ENCODE measurements at regions not wholly inside any gene's neighbourhood (a gene's known extent, or its start where the extent isn't known, plus 50 kb on each side); places are given as distances from the start of the nearest gene placed in this dataset.

- DNase-seq: no peak
Observed at GRCh38 chr6:144853603-144854002, 568.5 kb downstream of the UTRN start.

GRCh38 chr6:144854654-144855053 lies 569.5 kb downstream of the UTRN start:
- DNase-seq: no peak

DNA sequence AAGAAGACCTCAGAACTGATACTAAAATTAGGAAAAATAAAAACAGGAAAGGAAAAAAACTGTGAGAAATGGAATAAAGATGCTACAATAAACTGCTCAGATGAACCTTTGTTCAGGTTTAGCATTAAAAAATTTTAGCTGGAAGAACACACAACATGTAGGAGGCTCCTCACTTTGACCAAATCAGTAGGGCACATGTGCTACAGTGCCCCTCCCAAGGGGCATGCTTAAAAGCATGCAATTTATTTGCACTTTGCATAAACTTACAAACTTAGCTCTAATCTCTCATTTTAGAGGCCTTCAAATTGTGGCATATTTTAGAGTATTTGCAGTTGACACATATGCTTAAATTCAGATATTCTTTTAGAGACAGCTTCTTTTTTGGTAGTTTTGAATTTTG lies 570.2 kb downstream of the UTRN start:
- no peak for DNase-seq

- no peak for DNase-seq
Observed at GRCh38 chr6:144855812-144856531, 570.8 kb downstream of the UTRN start.

DNA sequence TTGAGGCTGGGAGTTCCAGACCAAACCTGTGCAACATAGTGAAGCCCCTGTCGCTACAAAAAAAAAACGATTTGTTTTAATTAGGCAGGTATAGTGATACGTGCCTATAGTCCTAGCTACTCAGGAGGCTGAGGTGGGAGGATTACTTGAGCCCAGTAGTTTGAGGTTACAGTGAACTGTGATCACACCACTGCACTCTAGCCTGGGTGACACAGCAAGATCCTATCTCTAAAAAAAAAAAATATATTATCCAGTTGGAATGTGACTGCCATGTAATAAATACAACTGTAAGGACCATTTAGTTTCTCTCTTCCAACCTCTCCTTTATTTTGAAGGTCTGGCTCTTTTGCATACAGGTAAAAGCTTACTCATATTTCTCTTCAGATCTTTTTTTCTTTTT lies 571.5 kb downstream of the UTRN start:
- DNase-seq: no peak

GRCh38 chr6:144857086-144857485 lies 572.0 kb downstream of the UTRN start:
- DNase-seq: no peak

DNA sequence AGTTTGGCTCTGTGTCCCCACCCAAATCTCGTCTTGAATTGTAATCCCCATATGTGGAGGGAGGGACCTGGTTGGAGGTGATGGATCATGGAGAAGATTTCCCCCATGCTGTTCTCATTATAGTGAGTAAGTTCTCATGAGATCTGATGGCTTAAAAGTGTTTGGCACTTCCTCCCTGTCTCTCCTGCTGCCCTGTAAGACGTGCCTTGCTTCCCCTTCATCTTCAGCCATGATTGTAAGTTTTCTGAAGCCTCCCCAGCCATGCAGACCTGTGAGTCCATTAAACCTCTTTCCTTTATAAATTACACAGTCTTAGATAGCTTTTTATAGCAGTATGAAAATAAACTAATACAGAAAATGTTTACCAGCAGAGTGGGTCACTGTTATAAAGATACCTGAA lies 577.6 kb downstream of the UTRN start:
- no peak for DNase-seq

- DNase-seq: no peak
Observed at GRCh38 chr6:144867761-144868160, 582.6 kb downstream of the UTRN start.

DNA sequence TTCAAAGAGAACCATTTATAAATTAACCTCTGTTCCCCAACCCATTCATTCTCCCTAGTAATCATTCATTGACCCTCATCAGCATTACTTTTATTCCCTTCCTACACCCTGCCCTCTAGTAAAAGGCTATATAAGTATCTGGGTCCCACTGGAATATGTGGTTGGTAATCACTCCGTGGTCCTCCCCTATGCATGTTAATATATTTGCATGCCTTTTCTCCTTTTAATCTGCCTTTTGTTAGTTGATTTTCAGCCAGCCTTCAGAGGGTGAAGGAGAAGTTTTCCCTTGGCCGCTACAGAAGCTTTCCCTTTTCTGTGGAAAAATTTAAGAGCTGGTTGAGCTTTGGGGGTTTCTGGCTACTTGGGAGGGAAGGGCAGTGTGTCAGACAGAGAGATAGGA lies 585.6 kb downstream of the UTRN start:
- no peak for DNase-seq

- no peak for DNase-seq
Observed at GRCh38 chr6:144873623-144874378, 588.7 kb downstream of the UTRN start.

DNA sequence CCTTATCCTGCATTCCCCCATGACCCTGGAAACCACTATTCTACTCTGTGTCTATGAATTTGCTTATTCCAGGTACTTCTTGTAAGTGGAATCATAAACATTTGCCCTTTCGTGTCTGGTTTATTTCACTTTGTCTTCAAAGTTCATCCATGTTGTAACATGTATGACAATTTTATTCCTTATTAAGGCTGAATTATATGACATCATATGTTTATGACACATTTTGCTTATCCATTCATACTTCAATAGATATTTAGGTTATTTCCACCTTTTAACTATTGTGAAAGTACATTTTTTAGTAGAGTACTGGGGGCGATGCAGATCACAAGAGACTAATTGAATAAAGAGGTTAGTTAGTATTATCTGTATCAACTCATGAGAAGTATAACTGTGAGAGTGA lies 591.6 kb downstream of the UTRN start:
- no peak for DNase-seq

DNA sequence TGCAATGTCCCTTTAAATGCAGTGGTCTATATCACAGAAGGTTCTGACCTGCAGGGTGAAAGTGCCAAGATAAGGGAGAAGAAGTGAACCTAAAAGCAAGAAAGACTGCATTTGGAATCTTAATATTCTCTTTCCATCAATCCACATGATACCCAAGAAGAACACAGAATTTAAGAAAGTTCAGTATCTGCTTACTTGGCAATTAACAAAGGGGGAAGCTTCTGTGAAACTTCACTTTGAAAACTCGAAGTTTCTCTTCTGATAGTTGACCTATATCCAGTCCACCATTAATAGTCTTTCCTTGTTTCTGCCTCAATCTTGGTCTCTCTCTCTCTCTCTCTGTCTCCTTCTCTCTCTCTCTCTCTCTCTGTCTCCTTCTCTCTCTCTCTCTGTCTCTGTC lies 592.0 kb downstream of the UTRN start:
- no peak for DNase-seq

GRCh38 chr6:144878577-144878976 lies 593.4 kb downstream of the UTRN start:
- no peak for DNase-seq

- no peak for DNase-seq
Observed at GRCh38 chr6:144879436-144879835, 594.3 kb downstream of the UTRN start.

GRCh38 chr6:144882425-144882824 lies 597.3 kb downstream of the UTRN start:
- no peak for DNase-seq

DNA sequence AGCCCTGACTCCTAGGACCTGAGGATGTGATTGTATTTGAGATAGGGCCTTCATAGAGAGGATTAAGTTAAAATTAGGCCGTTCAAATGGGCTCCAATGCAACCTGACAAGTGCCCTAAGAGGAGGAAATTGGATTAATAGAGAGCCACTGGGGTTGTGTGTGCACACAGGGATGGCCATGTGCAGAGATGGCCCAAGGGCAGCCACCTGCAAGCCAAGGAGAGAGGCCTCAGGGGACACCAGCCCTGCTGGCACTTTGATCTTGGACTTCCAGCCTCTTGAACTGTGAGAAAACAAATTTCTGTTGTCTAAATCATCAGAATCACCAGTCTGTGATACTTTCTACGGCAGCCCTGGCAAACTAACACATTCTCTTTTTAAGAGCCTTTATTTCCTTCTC lies 598.8 kb downstream of the UTRN start:
- DNase-seq: no peak

DNA sequence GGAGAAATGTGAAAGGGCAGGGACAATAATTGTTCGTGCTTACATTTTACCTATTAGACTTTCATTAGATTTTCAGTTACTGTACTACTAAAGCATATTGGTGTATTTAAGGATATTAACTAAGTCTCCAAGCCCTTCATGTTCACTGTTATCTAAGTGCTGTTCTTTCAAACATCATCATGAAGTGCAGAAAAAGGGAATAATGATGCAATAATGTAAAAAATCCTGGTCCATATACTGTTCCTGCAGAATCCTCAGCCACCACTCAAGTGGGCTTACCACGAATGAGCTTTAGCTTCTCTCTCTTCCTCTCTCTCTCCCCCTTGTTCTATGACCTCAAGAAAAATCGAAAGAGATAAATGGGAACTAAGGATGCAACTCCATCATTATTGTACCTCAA lies 600.7 kb downstream of the UTRN start:
- no peak for DNase-seq

DNA sequence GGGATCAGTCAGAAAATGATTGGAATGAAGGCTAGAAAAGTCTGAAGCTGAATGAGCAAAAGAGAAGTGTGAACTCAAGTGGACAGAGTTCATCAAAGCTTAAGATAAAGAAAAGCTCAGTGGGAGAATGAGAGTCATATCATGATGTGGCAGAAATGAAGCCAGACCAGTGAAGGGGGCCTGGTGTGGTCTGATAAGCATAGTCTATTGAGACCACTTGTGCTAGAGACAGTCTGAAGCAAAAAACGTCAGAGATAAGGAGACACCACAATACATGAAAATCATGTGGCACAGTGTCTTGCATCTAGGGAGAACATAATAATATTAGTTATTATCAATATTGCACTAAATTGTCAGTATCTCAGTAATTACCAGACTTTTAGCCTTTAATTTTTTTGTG lies 601.5 kb downstream of the UTRN start:
- no peak for DNase-seq

GRCh38 chr6:144888621-144889020 lies 603.5 kb downstream of the UTRN start:
- DNase-seq: no peak

DNA sequence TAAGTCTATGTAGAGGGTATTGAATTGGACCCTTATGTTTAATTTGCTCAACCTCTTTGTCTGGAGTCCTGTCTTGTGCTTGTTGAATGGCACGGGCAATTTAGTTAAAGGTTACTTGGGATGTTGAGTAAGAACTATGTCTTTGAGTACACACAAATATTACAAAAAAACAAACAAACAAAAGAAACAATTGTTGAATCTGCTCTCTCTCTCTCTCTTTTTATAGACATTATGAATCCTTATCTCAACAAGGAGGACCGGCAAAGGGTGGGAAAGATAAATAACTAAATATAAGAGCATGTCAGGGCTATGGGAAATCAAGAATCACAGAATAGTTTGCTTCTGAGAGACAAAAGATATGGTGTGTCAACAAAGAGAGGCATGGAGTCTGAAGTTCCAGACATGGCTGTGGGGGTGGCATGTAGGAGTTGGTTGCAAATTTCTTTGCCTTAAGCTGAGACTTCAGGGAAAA lies 608.6 kb downstream of the UTRN start:
- DNase-seq: no peak

DNA sequence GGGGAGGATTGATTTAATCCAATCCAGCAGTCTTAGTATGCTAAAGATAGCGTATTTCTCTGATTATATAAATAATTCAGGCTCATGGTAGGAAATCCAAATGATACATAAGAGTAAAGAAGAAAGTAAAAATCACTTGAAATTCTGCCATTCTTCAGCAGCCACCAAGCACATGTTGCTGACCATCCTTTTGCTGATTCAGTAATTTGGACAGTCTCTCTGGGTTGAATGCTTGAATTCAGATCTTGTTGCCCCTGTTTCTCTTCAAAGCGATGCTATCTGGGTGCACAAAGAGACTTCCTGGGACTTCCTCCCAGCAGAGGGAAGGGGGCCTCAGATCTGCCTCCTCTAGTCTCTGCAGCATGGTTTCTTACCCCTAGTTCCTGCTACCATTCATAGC lies 609.1 kb downstream of the UTRN start:
- no peak for DNase-seq

DNA sequence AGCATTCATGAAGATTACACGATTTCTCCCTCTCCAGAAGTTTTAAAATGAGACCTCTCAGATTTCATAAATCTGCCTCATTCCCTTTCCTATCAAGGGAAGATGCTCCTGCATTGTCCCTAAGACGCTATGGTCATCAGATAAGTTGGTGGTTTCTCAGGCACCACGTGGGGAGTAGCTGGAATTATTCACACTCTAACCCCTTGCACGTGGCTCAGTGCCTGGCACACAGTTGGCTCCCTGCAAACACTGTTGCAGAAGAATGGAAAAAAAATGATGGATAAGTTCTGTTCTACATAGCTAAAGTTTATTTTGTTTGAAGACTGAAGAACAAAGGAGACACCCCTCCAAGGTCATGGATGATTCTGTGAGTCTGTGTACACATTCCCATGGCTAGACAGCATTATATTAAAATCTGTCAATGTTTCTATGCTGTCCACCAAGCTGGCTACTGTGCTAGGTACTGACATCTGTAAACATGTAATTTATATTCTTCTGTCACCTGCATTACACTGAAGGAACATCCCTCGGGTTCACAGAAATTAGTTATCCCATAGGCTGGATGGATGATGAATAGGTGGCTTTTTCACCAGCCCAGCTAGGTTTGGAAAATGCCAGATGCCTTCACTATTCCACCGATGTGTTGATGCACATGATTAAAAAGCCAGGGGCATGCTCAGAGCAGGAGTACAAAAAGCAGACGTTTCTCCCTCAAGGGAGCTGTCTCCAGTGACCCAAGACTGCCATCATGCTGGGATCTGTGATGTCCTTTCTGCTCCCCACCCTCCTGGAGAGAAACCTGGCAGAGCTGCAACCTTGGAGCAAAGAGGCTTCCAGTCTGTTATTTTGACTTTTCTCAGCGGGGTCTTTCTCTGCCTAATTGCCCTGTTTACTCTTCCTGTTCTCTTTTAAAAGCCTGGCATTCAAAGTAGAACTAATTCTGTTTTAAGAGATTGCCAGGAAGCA lies 610.5 kb downstream of the UTRN start:
- no peak for DNase-seq

DNA sequence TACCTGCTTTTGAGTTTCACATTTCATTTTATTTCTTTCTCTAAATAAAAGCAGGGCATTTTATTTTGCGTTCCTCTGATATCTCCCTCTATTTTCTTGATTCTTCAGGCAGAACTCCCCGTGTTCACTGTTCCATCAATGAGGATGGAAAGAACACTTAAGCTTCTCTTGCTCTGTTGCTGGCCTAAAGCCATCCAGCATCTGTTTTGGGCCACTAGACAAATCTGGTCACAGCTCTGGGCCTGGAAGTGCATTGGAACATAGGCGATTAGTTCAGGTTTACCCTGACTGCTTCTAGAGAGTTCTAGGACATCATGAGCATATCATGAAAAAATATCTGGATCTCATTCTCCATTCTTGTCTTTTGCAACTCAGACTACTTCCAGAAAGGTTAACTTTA lies 611.2 kb downstream of the UTRN start:
- no peak for DNase-seq

Measured in activated gamma-delta T cell (primary cell).